GM12878 (cell line): ENCODE measurements at regions not wholly inside any gene's neighbourhood (a gene's known extent, or its start where the extent isn't known, plus 50 kb on each side); places are given as distances from the start of the nearest gene placed in this dataset.

Source experiments
- ATAC-seq: fragments of 200-7000 bp; cut with Tn5 transposase; 3 replicates; pipeline ENCODE4 v1.9.1; 2020; ENCODE audit warnings: mild to moderate bottlenecking, moderate library complexity
- BruUV-seq: library from RNA; stranded (reverse); fragments of 400-500 nt; replicated peaks from 2 replicates; lab custom pipeline; 2021; lab: Mats Ljungman, UMichigan
- CTCF ChIA-PET: fragments of 300-600 bp; sonication (Branson Sonifier 250); formaldehyde crosslinking; extraction: SDS; loops from one replicate; lab custom pipeline; 2021; ENCODE audit warnings: inconsistent platforms; lab: Yijun Ruan, JAX
- POLR2A ChIA-PET: fragments of 350-600 bp; formaldehyde crosslinking; extraction: SDS; loops from one replicate; lab custom pipeline; 2021; ENCODE audit warnings: inconsistent platforms; lab: Charles Lee
- RAD21 ChIA-PET: fragments of 300-600 bp; sonication (Branson Sonifier 250); formaldehyde crosslinking; loops from one replicate; lab custom pipeline; 2023; ENCODE audit warnings: antibody characterized with exemption; ENCODE audit not compliant: unreplicated experiment; lab: Charles Lee
- SMC1A ChIA-PET: fragments of 300-600 bp; sonication (Branson Sonifier 250); formaldehyde crosslinking; loops from one replicate; lab custom pipeline; 2023; ENCODE audit not compliant: unreplicated experiment, uncharacterized antibody; lab: Charles Lee
- DNase-seq: peaks from one replicate; pipeline ENCODE4 v3.0.0-alpha.2; 2011; ENCODE audit warnings: low read depth, low spot score
- FAIRE-seq: peaks from 3 replicates; lab custom pipeline; 2011; peaks lifted over from hg19 to GRCh38; lab: Jason Lieb, UNC
- H2AFZ ChIP-seq: 2 replicates; pipeline ENCODE4 v1.6.0; 2011; ENCODE audit warnings: low read depth, low read length, control low read depth; ENCODE audit not compliant: control insufficient read depth
- H3K27ac ChIP-seq: 2 replicates; pipeline ENCODE4 v1.5.1; 2011; ENCODE audit warnings: control low read depth; ENCODE audit not compliant: control insufficient read depth, insufficient read depth
- H3K27me3 ChIP-seq, 2 experiments: replicated peaks in 1 of 2; 2 replicates each; pipeline versions ENCODE4 v1.6.0 to v1.6.1; 2011; ENCODE audit warnings: low read length in 1 of 2; ENCODE audit not compliant: control insufficient read depth in 2 of 2, insufficient read depth in 2 of 2
- H3K36me3 ChIP-seq, 2 experiments: 2 replicates each; pipeline ENCODE4 v1.5.1; 2011; ENCODE audit warnings: low read length in 1 of 2; ENCODE audit not compliant: control insufficient read depth in 2 of 2, insufficient read depth in 2 of 2
- H3K4me1 ChIP-seq: 2 replicates; pipeline ENCODE4 v1.6.1; 2011; ENCODE audit warnings: mild to moderate bottlenecking, low read length, moderate library complexity, mixed read lengths; ENCODE audit not compliant: control insufficient read depth, insufficient read depth
- H3K4me2 ChIP-seq: 2 replicates; pipeline ENCODE4 v1.6.0; 2011; ENCODE audit warnings: control low read depth; ENCODE audit not compliant: control insufficient read depth, insufficient read depth
- H3K4me3 ChIP-seq: fragments of 200-600 bp; sonication (generic); 2 replicates; pipeline ENCODE4 v1.5.1; 2016
- H3K79me2 ChIP-seq: 2 replicates; pipeline ENCODE4 v1.6.0; 2011; ENCODE audit warnings: low read length; ENCODE audit not compliant: control insufficient read depth, insufficient read depth
- H3K9ac ChIP-seq: 2 replicates; pipeline ENCODE4 v1.8.0; 2011; ENCODE audit warnings: low read length, control low read depth, mixed read lengths; ENCODE audit not compliant: control insufficient read depth, insufficient read depth
- H3K9me3 ChIP-seq: replicated peaks from 3 replicates; pipeline ENCODE4 v1.5.1; 2011; ENCODE audit warnings: mild to moderate bottlenecking, low read length; ENCODE audit not compliant: control insufficient read depth, insufficient read depth
- H4K20me1 ChIP-seq: 2 replicates; pipeline ENCODE4 v1.6.0; 2011; ENCODE audit not compliant: control insufficient read depth, insufficient read depth
- ASH2L ChIP-seq: fragments of 300-600, 200-600 bp; sonication (generic); IDR thresholded peaks from 2 replicates; pipeline ENCODE4 v1.6.1; 2017; ENCODE audit warnings: low read depth, mild to moderate bottlenecking, borderline replicate concordance
- CEBPB ChIP-seq, 2 experiments: fragments of 150-350 bp in 1 of 2; IDR thresholded peaks; 2 replicates each; pipeline ENCODE4 v1.6.1; 2012 to 2014; ENCODE audit warnings: low read depth in 2 of 2, low read length in 2 of 2, borderline replicate concordance in 1 of 2, inconsistent platforms in 1 of 2
- EP300 ChIP-seq, 2 experiments: fragments of 150-350 bp in 1 of 2; IDR thresholded peaks; 2 replicates each; pipeline ENCODE4 v1.6.1; 2011 to 2012; ENCODE audit warnings: low read depth in 2 of 2, low read length in 2 of 2, borderline replicate concordance in 1 of 2, improper control_type of control experiment in 1 of 2, inconsistent platforms in 1 of 2; ENCODE audit not compliant: control insufficient read depth in 1 of 2
- ETV6 ChIP-seq, 2 experiments: fragments of 450-650 bp in 1 of 2; IDR thresholded peaks in 1 of 2; conservative IDR thresholded peaks in 1 of 2; 2 replicates each; pipeline ENCODE4 v1.6.1; 2014; ENCODE audit warnings: antibody characterized with exemption in 1 of 2, borderline replicate concordance in 1 of 2, low read depth in 1 of 2, mild to moderate bottlenecking in 1 of 2, moderate library complexity in 1 of 2
- FOXM1 ChIP-seq: IDR thresholded peaks from 2 replicates; pipeline ENCODE4 v1.6.1; 2012; ENCODE audit warnings: low read depth, mild to moderate bottlenecking, inconsistent platforms, low read length, moderate library complexity
- GABPA ChIP-seq: IDR thresholded peaks from 2 replicates; pipeline ENCODE4 v1.6.1; 2014; ENCODE audit warnings: antibody characterized with exemption, low read depth, mild to moderate bottlenecking, inconsistent platforms
- PAX5 ChIP-seq: IDR thresholded peaks from 2 replicates; pipeline ENCODE4 v1.6.1; 2011; ENCODE audit warnings: low read depth, low read length, borderline replicate concordance
- STAT3 ChIP-seq: IDR thresholded peaks from 2 replicates; pipeline ENCODE4 v1.6.1; 2011; ENCODE audit warnings: low read depth, low read length, improper control_type of control experiment
- ZBED1 ChIP-seq: IDR thresholded peaks from 2 replicates; pipeline ENCODE4 v1.6.1; 2016; ENCODE audit warnings: borderline replicate concordance
- ZBTB33 ChIP-seq: fragments of 450-650 bp; IDR thresholded peaks from 2 replicates; pipeline ENCODE4 v1.6.1; 2017; ENCODE audit warnings: mild to moderate bottlenecking
- ZNF217 ChIP-seq: fragments of 450-650 bp; IDR thresholded peaks from 2 replicates; pipeline ENCODE4 v1.6.1; 2017; ENCODE audit warnings: antibody characterized with exemption, mild to moderate bottlenecking
- WGBS: methylation state at CpG from one replicate; pipeline ENCODE4 v1.1.6; 2016; ENCODE audit warnings: low lambda C conversion rate; ENCODE audit not compliant: insufficient replicate concordance, insufficient coverage; ENCODE audit errors: missing lambda C conversion rate; 5-methylcytosine and 5-hydroxymethylcytosine counted together
- in situ Hi-C: fragments of 300-500 bp; cut with MboI; formaldehyde crosslinking; loops from 9 replicates; pipeline ENCODE4 v1.14.3; 2018; ENCODE audit warnings: mixed read lengths
- intact Hi-C: fragments of 100-400 bp; cut with micrococcal nuclease; formaldehyde crosslinking; loops from one replicate; pipeline ENCODE4 v1.14.2; 2022; ENCODE audit not compliant: unreplicated experiment

DNA sequence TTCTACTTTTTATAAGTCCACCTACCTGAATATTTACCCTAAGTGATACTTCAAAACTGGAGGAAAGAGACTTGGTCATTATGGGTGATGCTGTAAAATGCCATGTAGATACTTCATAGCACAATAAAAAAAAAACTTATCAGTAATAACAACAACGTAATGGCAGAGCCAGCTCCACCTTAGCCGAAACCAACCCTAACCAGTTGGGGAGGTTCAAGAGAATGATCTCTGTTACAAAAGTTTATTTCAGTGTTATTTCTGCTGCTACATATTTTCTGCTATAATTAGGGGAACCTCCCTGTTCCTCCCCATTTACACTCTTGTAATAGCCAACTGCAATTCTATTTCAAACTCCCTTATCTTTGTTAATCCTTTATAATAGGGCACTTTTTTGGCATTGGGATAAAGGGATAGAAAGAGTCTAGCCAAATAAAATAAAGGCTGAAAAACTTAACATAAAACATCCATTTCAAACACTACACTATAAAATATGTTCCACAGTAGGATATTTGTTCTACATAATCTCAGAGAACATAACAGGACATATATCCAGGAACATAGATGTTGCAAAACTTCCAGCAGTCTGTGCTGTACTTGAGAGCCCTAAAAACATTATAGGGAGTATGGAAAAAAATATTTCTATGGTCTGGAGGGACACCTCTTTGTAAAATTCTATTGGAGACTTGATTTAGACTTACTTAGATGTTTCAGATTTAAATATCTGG, 138.7 kb upstream of the POF1B start:
- no peak for FAIRE-seq
- in situ Hi-C loops (no loop called here), intact Hi-C loops (no loop called here)
- CTCF ChIA-PET = no interaction called here
- ATAC-seq = no peak
- Histone ChIP-seq H2AFZ (no peak overlapping the region), H3K4me2 (no peak overlapping the region), H3K79me2 (no peaks in the 10 kb centered on the region), H3K36me3 (no peaks in the 10 kb centered on the region), H3K9me3 (no peaks in the 10 kb centered on the region), H3K27ac (no peak overlapping the region), H3K4me1 (no peaks in the 10 kb centered on the region), H3K9ac (no peak overlapping the region), H4K20me1 (no peaks in the 10 kb centered on the region), H3K27me3 (no peaks in the 10 kb centered on the region), H3K4me3 (no peak overlapping the region)
- RAD21 ChIA-PET = no interaction called here
- WGBS = 13% methylated on average over 2 of the region's 2 CpGs
- TF ChIP-seq ZBTB33 (no peak), FOXM1 (no peak), PAX5 (no peak), EP300 (IDR thresholded peaks at IDR 0.05; ENCODE audit: borderline replicate concordance in 1 of 2, control insufficient read depth in 1 of 2, low read depth in 2 of 2, low read length in 2 of 2) (no peak), ZBED1 (no peak), GABPA (no peak), ZNF217 (no peak), ETV6 (conservative IDR thresholded peaks at IDR 0.05 in 1 of 2, IDR thresholded peaks at IDR 0.05 in 1 of 2; ENCODE audit: borderline replicate concordance in 1 of 2, low read depth in 1 of 2) (no peak), STAT3 (no peak), ASH2L (no peak), CEBPB (IDR thresholded peaks at IDR 0.05; ENCODE audit: borderline replicate concordance in 1 of 2, low read depth in 2 of 2, low read length in 2 of 2) (no peak)
- SMC1A ChIA-PET = interaction anchor here (0.8 kb wide), 1 partner anchor 13 kb away, joined by 3 read pairs; no protein-coding TSS in a partner anchor
- POLR2A ChIA-PET = no interaction called here
- BruUV-seq = no TSS peak
- DNase-seq = no peak
